Trophoblast cell (in vitro differentiated cells and primary cell): ENCODE measurements at regions not wholly inside any gene's neighbourhood (a gene's known extent, or its start where the extent isn't known, plus 50 kb on each side); places are given as distances from the start of the nearest gene placed in this dataset.

Experiments used
- DNase-seq, 2 donors: peaks; one replicate each; pipeline ENCODE4 v3.0.0-alpha.2; 2016
- H2AFZ ChIP-seq: 2 replicates; pipeline ENCODE4 v1.6.1; 2013; ENCODE audit warnings: low read length, moderate library complexity, mild to moderate bottlenecking; ENCODE audit not compliant: insufficient read depth, poor library complexity
- H2AK5ac ChIP-seq: 2 replicates; pipeline ENCODE4 v1.6.1; 2013; ENCODE audit warnings: mild to moderate bottlenecking, low read length
- H2BK120ac ChIP-seq: 2 replicates; pipeline ENCODE4 v1.6.1; 2013; ENCODE audit warnings: low read length, mild to moderate bottlenecking, moderate library complexity; ENCODE audit not compliant: insufficient read depth, poor library complexity
- H2BK12ac ChIP-seq: 2 replicates; pipeline ENCODE4 v1.6.1; 2013; ENCODE audit warnings: mild to moderate bottlenecking, low read length, moderate library complexity
- H2BK5ac ChIP-seq: 2 replicates; pipeline ENCODE4 v1.6.1; 2013; ENCODE audit warnings: low read length, low read depth, moderate library complexity, mild to moderate bottlenecking; ENCODE audit not compliant: poor library complexity
- H3K14ac ChIP-seq: 2 replicates; pipeline ENCODE4 v1.6.1; 2013; ENCODE audit warnings: mild to moderate bottlenecking, low read length
- H3K18ac ChIP-seq: 2 replicates; pipeline ENCODE4 v1.6.1; 2013; ENCODE audit warnings: mild to moderate bottlenecking, low read length
- H3K23ac ChIP-seq: 2 replicates; pipeline ENCODE4 v1.6.1; 2013; ENCODE audit warnings: low read length
- H3K27ac ChIP-seq: 2 replicates; pipeline ENCODE4 v1.5.1; 2013; ENCODE audit warnings: low read depth, mild to moderate bottlenecking, inconsistent platforms, low read length, moderate library complexity
- H3K27me3 ChIP-seq: 2 replicates; pipeline ENCODE4 v1.6.1; 2013; ENCODE audit warnings: inconsistent platforms, mild to moderate bottlenecking, low read length, moderate library complexity; ENCODE audit not compliant: insufficient read depth
- H3K36me3 ChIP-seq, 2 experiments: 1 replicate in 1 of 2; 2 replicates in 1 of 2; pipeline ENCODE4 v1.6.1; 2013; ENCODE audit warnings: low read length in 2 of 2, mild to moderate bottlenecking in 2 of 2, moderate library complexity in 1 of 2; ENCODE audit not compliant: insufficient read depth in 2 of 2, control insufficient read depth in 1 of 2
- H3K4ac ChIP-seq: 2 replicates; pipeline ENCODE4 v1.6.1; 2013; ENCODE audit warnings: low read depth, mild to moderate bottlenecking, low read length, moderate library complexity
- H3K4me1 ChIP-seq, 2 experiments: 1 replicate in 1 of 2; 2 replicates in 1 of 2; pipeline ENCODE4 v1.6.1; 2013; ENCODE audit warnings: low read length in 2 of 2, mild to moderate bottlenecking in 2 of 2, moderate library complexity in 1 of 2; ENCODE audit not compliant: insufficient read depth in 2 of 2, control insufficient read depth in 1 of 2
- H3K4me2 ChIP-seq: 2 replicates; pipeline ENCODE4 v1.6.1; 2013; ENCODE audit warnings: inconsistent platforms, mild to moderate bottlenecking, low read length, moderate library complexity
- H3K4me3 ChIP-seq: 2 replicates; pipeline ENCODE4 v1.5.1; 2013; ENCODE audit warnings: mild to moderate bottlenecking, low read depth, low read length, inconsistent platforms
- H3K79me1 ChIP-seq: one replicate; pipeline ENCODE4 v1.6.1; 2013; ENCODE audit warnings: low read length
- H3K79me2 ChIP-seq: 2 replicates; pipeline ENCODE4 v1.6.1; 2013; ENCODE audit warnings: low read length, mild to moderate bottlenecking; ENCODE audit not compliant: control insufficient read depth, insufficient read depth, poor library complexity
- H3K9ac ChIP-seq: 2 replicates; pipeline ENCODE4 v1.6.1; 2013; ENCODE audit warnings: mild to moderate bottlenecking, low read length
- H3K9me3 ChIP-seq: 2 replicates; pipeline ENCODE4 v1.6.1; 2013; ENCODE audit warnings: low read depth, mild to moderate bottlenecking, control low read depth, inconsistent platforms, low read length; ENCODE audit not compliant: insufficient read depth
- H4K12ac ChIP-seq: 2 replicates; pipeline ENCODE4 v1.6.1; 2013; ENCODE audit warnings: low read depth, mild to moderate bottlenecking, low read length, moderate library complexity
- H4K8ac ChIP-seq: 2 replicates; pipeline ENCODE4 v1.6.1; 2013; ENCODE audit warnings: low read depth, mild to moderate bottlenecking, low read length, moderate library complexity
- H4K91ac ChIP-seq: one replicate; pipeline ENCODE4 v1.6.1; 2013; ENCODE audit warnings: low read depth, mild to moderate bottlenecking, low read length, moderate library complexity
- WGBS: extraction: QIAGEN DNeasy Blood & Tissue Kit; methylation state at CpG from one replicate; pipeline ENCODE4 v1.1.7; 2013; ENCODE audit warnings: missing lambda C conversion rate; ENCODE audit not compliant: insufficient read length, insufficient coverage; ENCODE audit errors: extremely low coverage; 5-methylcytosine and 5-hydroxymethylcytosine counted together

DNA sequence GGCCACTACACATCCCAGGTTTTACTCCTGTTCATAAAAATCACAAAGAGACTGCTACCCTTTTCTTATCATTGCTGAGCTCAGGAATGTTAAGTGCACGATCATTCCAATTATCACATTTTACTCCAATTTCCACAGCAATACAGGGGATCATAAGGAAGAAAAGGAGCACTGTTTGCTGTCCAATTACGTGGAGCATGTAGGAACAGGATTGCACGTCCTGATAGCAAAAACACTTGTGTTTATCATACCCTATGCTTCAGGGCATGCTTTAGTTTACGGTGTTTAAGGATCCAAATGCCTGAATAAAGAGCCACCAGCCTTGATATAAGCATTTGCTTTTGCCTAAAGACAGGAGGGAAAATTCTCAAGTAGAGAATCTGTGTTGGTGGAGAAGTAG lies 155.4 kb upstream of the EGLN3 start:
- H3K79me1 ChIP-seq = peaks cover 7% of the 10 kb centered on the region
- no peak overlapping the region for H3K14ac ChIP-seq
- H3K9me3 ChIP-seq = no peaks in the 10 kb centered on the region
- H3K79me2 ChIP-seq = no peaks in the 10 kb centered on the region
- no peak overlapping the region for H3K18ac ChIP-seq
- H3K4me1 ChIP-seq = peaks cover 2 to 6% of the 10 kb centered on the region in 2 experiments
- no peak overlapping the region for H4K91ac ChIP-seq
- no peak overlapping the region for H2BK120ac ChIP-seq
- no peak overlapping the region for H3K4me3 ChIP-seq
- H2AFZ ChIP-seq = no peak overlapping the region
- no peak for DNase-seq
- H3K27me3 ChIP-seq = no peaks in the 10 kb centered on the region
- H2BK5ac ChIP-seq = no peak overlapping the region
- no peaks in the 10 kb centered on the region for H3K36me3 ChIP-seq
- H4K8ac ChIP-seq = no peak overlapping the region
- H3K27ac ChIP-seq = no peak overlapping the region
- H3K9ac ChIP-seq = no peak overlapping the region
- no peak overlapping the region for H2BK12ac ChIP-seq
- no peak overlapping the region for H3K23ac ChIP-seq
- H3K4me2 ChIP-seq = no peak overlapping the region
- no peak overlapping the region for H2AK5ac ChIP-seq
- no peak overlapping the region for H3K4ac ChIP-seq
- no peak overlapping the region for H4K12ac ChIP-seq
- no CpG with 5 or more reads among the region's 4 CpGs for WGBS

DNA sequence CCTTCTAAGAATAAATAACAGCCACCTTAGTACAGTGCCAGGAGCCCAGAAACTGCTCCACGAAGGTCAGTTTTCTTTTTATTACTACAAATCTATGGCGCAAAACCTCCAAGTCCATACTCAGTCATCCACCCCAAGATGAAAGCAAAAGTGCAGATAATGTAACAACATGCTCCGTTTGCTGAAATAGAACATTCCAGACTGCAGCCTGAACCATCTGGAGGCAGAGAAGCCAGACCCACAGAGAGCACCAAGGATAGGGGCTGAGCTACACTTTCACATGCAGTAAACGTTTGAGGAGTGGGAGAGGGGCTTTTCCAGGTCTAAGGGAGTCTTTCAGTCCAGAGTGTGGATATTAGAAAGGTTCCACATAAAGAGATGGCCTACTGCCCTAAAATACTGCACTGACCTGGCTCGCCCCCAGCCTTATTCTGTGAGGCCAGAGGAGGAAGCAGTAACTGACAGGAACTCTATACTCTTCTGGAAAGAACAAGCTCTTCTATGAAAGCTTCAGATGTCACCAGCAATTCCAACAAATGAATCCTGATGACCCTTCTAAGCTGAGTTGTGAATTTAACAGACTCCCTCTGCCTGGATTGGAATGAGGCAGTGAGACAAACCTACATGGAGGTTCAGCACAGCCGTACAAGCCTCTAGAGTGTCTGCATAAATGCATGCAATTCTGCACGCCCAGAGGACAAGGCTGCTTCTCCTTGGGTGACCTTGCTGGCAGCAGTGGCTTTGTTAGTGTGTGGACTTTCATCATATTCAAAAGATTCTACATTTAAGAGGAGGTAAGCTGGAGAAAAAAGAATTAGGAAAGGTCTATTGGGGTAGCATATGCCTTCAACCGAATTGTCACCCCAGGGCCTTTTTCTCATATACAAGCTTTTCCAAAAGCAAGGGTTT lies 153.9 kb upstream of the EGLN3 start:
- H3K27me3 ChIP-seq = no peaks in the 10 kb centered on the region
- H3K79me1 ChIP-seq = peaks cover 7% of the 10 kb centered on the region
- H3K36me3 ChIP-seq = no peaks in the 10 kb centered on the region
- peak overlapping the region; percentile 10 for H4K91ac ChIP-seq
- H2BK12ac ChIP-seq = no peak overlapping the region
- H2BK5ac ChIP-seq = no peak overlapping the region
- WGBS = no CpG with 5 or more reads among the region's 8 CpGs
- H3K4me2 ChIP-seq = no peak overlapping the region
- no peak overlapping the region for H3K4ac ChIP-seq
- no peak overlapping the region for H4K12ac ChIP-seq
- no peak overlapping the region for H3K9ac ChIP-seq
- DNase-seq = peak in 1 of 2 donors; percentile 46
- H2AK5ac ChIP-seq = no peak overlapping the region
- no peak overlapping the region for H4K8ac ChIP-seq
- H3K4me3 ChIP-seq = no peak overlapping the region
- no peak overlapping the region for H2BK120ac ChIP-seq
- no peak overlapping the region for H2AFZ ChIP-seq
- H3K18ac ChIP-seq = no peak overlapping the region
- no peak overlapping the region for H3K14ac ChIP-seq
- H3K79me2 ChIP-seq = no peaks in the 10 kb centered on the region
- no peak overlapping the region for H3K23ac ChIP-seq
- no peaks in the 10 kb centered on the region for H3K9me3 ChIP-seq
- H3K4me1 ChIP-seq = peaks cover 3 to 7% of the 10 kb centered on the region in 2 experiments
- H3K27ac ChIP-seq = no peak overlapping the region

DNA sequence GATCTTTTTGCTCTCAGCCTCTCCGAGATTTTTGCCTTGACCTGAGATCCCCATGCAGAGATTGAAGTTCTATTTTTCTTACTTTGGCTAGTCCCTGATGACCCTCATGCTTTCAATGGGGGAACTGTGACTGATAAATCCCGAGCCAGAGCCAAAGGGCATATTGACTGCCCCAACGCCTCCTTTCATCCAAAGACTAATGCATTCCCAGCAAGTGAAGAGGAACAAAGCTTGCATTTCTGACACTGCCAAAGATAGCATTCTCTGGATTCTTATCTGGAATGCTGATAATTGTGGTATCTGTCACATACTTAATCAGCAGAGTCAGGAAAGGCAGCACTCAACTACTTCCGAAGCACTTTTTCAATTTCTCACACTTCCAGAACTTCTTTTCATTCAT lies 152.3 kb upstream of the EGLN3 start:
- H3K23ac ChIP-seq = no peak overlapping the region
- no peaks in the 10 kb centered on the region for H3K79me2 ChIP-seq
- no peak overlapping the region for H4K8ac ChIP-seq
- H4K91ac ChIP-seq = no peak overlapping the region
- 86% methylated on average over 1 of the region's 4 CpGs for WGBS
- H2BK12ac ChIP-seq = no peak overlapping the region
- no peak overlapping the region for H2BK5ac ChIP-seq
- H3K27me3 ChIP-seq = no peaks in the 10 kb centered on the region
- no peak overlapping the region for H3K18ac ChIP-seq
- no peak overlapping the region for H3K14ac ChIP-seq
- peak; percentile 74 to 87 for DNase-seq
- H3K9ac ChIP-seq = no peak overlapping the region
- no peak overlapping the region for H2BK120ac ChIP-seq
- H2AK5ac ChIP-seq = no peak overlapping the region
- no peak overlapping the region for H3K4me3 ChIP-seq
- H4K12ac ChIP-seq = no peak overlapping the region
- no peaks in the 10 kb centered on the region for H3K36me3 ChIP-seq
- no peaks in the 10 kb centered on the region for H3K9me3 ChIP-seq
- no peak overlapping the region for H3K4me2 ChIP-seq
- H3K79me1 ChIP-seq = peaks cover 9% of the 10 kb centered on the region
- H2AFZ ChIP-seq = no peak overlapping the region
- peaks cover 6 to 15% of the 10 kb centered on the region in 2 experiments for H3K4me1 ChIP-seq
- no peak overlapping the region for H3K27ac ChIP-seq
- no peak overlapping the region for H3K4ac ChIP-seq

DNA sequence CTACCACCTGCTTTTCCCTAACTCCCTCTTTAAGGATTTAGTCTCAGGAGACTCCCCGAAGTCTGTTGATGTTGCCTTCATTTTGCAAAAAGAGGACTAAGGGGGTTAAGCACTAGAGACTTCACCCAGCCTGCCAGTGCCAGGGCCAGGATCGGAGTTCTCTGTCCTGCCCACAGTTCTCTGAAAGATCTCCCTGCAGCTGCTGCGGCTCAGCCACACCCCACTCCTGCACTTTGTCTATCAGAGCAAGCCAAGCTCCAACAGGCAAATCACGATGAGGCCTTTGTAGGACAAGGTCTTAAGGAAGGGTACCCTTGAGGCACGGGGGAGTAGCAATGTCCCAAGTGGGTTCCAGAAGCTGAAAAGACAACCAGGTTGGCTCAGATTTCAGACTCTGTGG lies 148.8 kb upstream of the EGLN3 start:
- Histone ChIP-seq H3K23ac (no peak overlapping the region), H4K91ac (peak overlapping the region; percentile 45), H3K27ac (no peak overlapping the region), H3K27me3 (no peaks in the 10 kb centered on the region), H2BK12ac (no peak overlapping the region), H3K79me2 (no peaks in the 10 kb centered on the region), H4K8ac (no peak overlapping the region), H4K12ac (no peak overlapping the region), H3K14ac (no peak overlapping the region), H3K9ac (no peak overlapping the region), H2AK5ac (peak overlapping the region; percentile 32), H3K36me3 (no peaks in the 10 kb centered on the region), H3K79me1 (peaks cover 12% of the 10 kb centered on the region), H3K4ac (no peak overlapping the region), H2AFZ (no peak overlapping the region), H2BK5ac (no peak overlapping the region), H3K4me1 (peaks cover 11 to 22% of the 10 kb centered on the region in 2 experiments), H2BK120ac (peak overlapping the region; percentile 21), H3K18ac (peak overlapping the region; percentile 8), H3K4me2 (no peak overlapping the region), H3K4me3 (no peak overlapping the region), H3K9me3 (no peaks in the 10 kb centered on the region)
- DNase-seq = no peak
- whole genome bisulfite sequencing = no CpG with 5 or more reads among the region's 5 CpGs
